ENCODE measurements at regions not wholly inside any gene's neighbourhood (a gene's known extent, or its start where the extent isn't known, plus 50 kb on each side); places are given as distances from the start of the nearest gene placed in this dataset. TPM values are rescaled to one million over a fixed set of nuclear protein-coding genes. Genes with fewer than 3 reads are reported as not detected.
"Not testable (repeated sequence)": the region's sequence is repeated elsewhere in the genome, so short reads cannot be mapped to it uniquely, and the experiment has no call there.

DNA sequence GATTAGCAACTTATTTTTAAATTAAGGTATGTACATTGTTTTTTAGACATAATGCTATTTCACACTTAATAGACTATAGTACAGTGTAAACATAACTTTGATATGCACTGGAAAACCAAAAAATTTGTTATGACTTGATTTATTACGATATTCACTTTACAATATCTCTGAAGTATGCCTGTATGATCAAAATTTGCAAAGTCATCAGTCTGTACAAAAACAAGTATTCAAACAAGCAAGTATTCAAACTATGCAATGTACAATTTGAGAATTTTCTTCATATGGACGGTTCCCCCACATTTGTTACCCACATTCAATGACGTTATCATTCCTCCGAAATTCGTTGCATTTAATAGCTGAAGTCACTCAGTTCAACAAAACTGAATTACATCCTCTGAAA lies 147.9 kb downstream of the AVL9 start:
- DNase-seq (ENCODE audit: low spot score) = no peak
- no peak for ATAC-seq (ENCODE audit: low FRiP score)
- TF ChIP-seq, protein P1, sequence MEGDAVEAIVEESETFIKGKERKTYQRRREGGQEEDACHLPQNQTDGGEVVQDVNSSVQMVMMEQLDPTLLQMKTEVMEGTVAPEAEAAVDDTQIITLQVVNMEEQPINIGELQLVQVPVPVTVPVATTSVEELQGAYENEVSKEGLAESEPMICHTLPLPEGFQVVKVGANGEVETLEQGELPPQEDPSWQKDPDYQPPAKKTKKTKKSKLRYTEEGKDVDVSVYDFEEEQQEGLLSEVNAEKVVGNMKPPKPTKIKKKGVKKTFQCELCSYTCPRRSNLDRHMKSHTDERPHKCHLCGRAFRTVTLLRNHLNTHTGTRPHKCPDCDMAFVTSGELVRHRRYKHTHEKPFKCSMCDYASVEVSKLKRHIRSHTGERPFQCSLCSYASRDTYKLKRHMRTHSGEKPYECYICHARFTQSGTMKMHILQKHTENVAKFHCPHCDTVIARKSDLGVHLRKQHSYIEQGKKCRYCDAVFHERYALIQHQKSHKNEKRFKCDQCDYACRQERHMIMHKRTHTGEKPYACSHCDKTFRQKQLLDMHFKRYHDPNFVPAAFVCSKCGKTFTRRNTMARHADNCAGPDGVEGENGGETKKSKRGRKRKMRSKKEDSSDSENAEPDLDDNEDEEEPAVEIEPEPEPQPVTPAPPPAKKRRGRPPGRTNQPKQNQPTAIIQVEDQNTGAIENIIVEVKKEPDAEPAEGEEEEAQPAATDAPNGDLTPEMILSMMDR (IDR thresholded peaks at IDR 0.05) = no peak

GRCh38 chr7:32639122-32639521 lies 143.8 kb downstream of the AVL9 start:
- DNase-seq (ENCODE audit: low spot score) (no peak), ATAC-seq (ENCODE audit: low FRiP score) (no peak)
- TF ChIP-seq, protein P1 (IDR thresholded peaks at IDR 0.05) = no peak

DNA sequence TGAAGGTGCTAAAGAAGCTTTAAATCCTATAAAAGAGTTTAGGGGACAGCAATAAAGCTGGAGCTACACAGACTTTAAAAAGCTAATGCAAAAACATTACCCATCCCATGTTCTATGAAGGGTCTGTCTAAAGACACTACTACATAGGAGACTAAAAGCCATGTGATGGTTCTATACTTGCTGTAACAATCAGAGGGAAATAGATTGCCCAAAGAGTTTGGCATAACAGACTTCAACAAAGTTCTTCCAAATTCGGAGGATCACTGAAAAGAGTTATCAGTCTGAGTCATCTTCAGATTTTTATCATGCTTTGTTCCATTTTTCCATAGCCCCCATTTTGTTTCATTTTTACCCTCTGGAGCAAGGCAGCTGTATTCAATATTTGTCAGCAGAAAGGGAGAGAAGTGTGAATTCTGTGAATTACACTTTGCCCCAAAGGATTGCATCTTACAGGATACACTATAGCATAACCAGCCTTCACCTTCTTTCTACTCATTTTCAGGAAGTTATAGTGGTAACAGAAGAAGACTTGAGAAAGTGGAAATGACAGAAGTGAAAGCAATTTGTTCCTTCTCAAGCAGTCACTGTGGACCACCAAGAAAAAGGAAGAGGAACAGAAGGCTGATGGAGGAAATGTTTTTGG lies 143.3 kb downstream of the AVL9 start:
- ATAC-seq (ENCODE audit: low FRiP score); DNase-seq (ENCODE audit: low spot score): not testable (repeated sequence)

Small RNA genes lying in the stretch of these regions (small RNA-seq; reads per million reads assigned to genes)
- gene AC018645.1 (not detected), gene MIR550A2 (not detected), gene RF00322 (not detected)
